HEK293 (cell line): ENCODE measurements at regions not wholly inside any gene's neighbourhood (a gene's known extent, or its start where the extent isn't known, plus 50 kb on each side); places are given as distances from the start of the nearest gene placed in this dataset.

Experiments
- CTCF ChIA-PET: fragments of 350-600 bp; formaldehyde crosslinking; extraction: SDS; loops from one replicate; lab custom pipeline; 2021; ENCODE audit warnings: antibody characterized with exemption; lab: Yijun Ruan, JAX
- POLR2A ChIA-PET: fragments of 300-600 bp; formaldehyde crosslinking; extraction: SDS; loops from one replicate; lab custom pipeline; 2020; ENCODE audit warnings: antibody characterized with exemption, inconsistent platforms; lab: Yijun Ruan, JAX
- H3K27ac ChIP-seq: fragments of 200-500 bp; sonication (Bioruptor generic); 2 replicates; pipeline ENCODE4 v1.5.1; 2014; ENCODE audit warnings: low read depth, low read length, control low read depth, inconsistent platforms; ENCODE audit errors: extremely low read depth
- H3K36me3 ChIP-seq, 2 experiments: fragments of 200-500 bp in 1 of 2; sonication (Bioruptor generic) in 1 of 2; 1 replicate in 1 of 2; 2 replicates in 1 of 2; pipeline ENCODE4 v1.5.1; 2014 to 2017; ENCODE audit warnings: inconsistent platforms in 2 of 2, low read length in 2 of 2; ENCODE audit not compliant: control insufficient read depth in 2 of 2, insufficient read depth in 1 of 2
- H3K4me1 ChIP-seq: fragments of 200-500 bp; sonication (Bioruptor generic); 2 replicates; pipeline ENCODE4 v1.5.1; 2014; ENCODE audit warnings: mild to moderate bottlenecking, low read length, inconsistent platforms; ENCODE audit not compliant: control insufficient read depth, insufficient read depth
- H3K4me3 ChIP-seq: 2 replicates; pipeline ENCODE4 v1.5.1; 2011; ENCODE audit warnings: low read depth, mild to moderate bottlenecking, control low read depth, low read length, moderate library complexity
- H3K9me3 ChIP-seq: fragments of 200-500 bp; sonication (Bioruptor generic); 2 replicates; pipeline ENCODE4 v1.5.1; 2014; ENCODE audit warnings: low read depth, low read length, inconsistent platforms; ENCODE audit not compliant: control insufficient read depth, insufficient read depth
- MYNN ChIP-seq: fragments of 450-650 bp; formaldehyde crosslinking; IDR thresholded peaks from 2 replicates; pipeline ENCODE4 v1.5.1; 2016; ENCODE audit warnings: missing biosample characterization, missing genetic modification characterization, borderline replicate concordance
- ZFP41 ChIP-seq: fragments of 450-650 bp; formaldehyde crosslinking; IDR thresholded peaks from 2 replicates; pipeline ENCODE4 v1.5.1; 2016; ENCODE audit warnings: missing biosample characterization, missing genetic modification characterization, borderline replicate concordance
- ZNF10 ChIP-seq: fragments of 450-650 bp; formaldehyde crosslinking; IDR thresholded peaks from 2 replicates; pipeline ENCODE4 v1.5.1; 2017; ENCODE audit warnings: missing biosample characterization, missing genetic modification characterization
- ZNF23 ChIP-seq: fragments of 450-650 bp; formaldehyde crosslinking; IDR thresholded peaks from 2 replicates; pipeline ENCODE4 v1.5.1; 2016; ENCODE audit warnings: missing biosample characterization, missing genetic modification characterization, borderline replicate concordance
- ZNF354C ChIP-seq: fragments of 450-650 bp; formaldehyde crosslinking; IDR thresholded peaks from 2 replicates; pipeline ENCODE4 v1.5.1; 2016; ENCODE audit warnings: missing biosample characterization, missing genetic modification characterization, low read depth, borderline replicate concordance
- ZNF366 ChIP-seq: fragments of 450-650 bp; formaldehyde crosslinking; conservative IDR thresholded peaks from 2 replicates; pipeline ENCODE4 v1.5.1; 2016; ENCODE audit warnings: missing biosample characterization, missing genetic modification characterization
- ZNF37A ChIP-seq: fragments of 450-650 bp; IDR thresholded peaks from 2 replicates; pipeline ENCODE4 v1.5.1; 2018; ENCODE audit warnings: missing biosample characterization, missing genetic modification characterization
- ZNF391 ChIP-seq: fragments of 450-650 bp; formaldehyde crosslinking; IDR thresholded peaks from 2 replicates; pipeline ENCODE4 v1.5.1; 2016; ENCODE audit warnings: low read depth, missing biosample characterization, missing genetic modification characterization, borderline replicate concordance
- ZNF529 ChIP-seq: fragments of 450-650 bp; formaldehyde crosslinking; IDR thresholded peaks from 2 replicates; pipeline ENCODE4 v1.5.1; 2017; ENCODE audit warnings: missing genetic modification characterization, missing biosample characterization; ENCODE audit not compliant: insufficient replicate concordance
- ZNF610 ChIP-seq: fragments of 450-650 bp; formaldehyde crosslinking; IDR thresholded peaks from 2 replicates; pipeline ENCODE4 v1.5.1; 2016; ENCODE audit warnings: missing biosample characterization, missing genetic modification characterization, borderline replicate concordance
- ZNF621 ChIP-seq: fragments of 450-650 bp; formaldehyde crosslinking; IDR thresholded peaks from 2 replicates; pipeline ENCODE4 v1.5.1; 2017; ENCODE audit warnings: missing biosample characterization, missing genetic modification characterization
- ZNF707 ChIP-seq: fragments of 450-650 bp; formaldehyde crosslinking; IDR thresholded peaks from 2 replicates; pipeline ENCODE4 v1.5.1; 2016; ENCODE audit warnings: missing biosample characterization, missing genetic modification characterization
- ZNF76 ChIP-seq: fragments of 450-650 bp; formaldehyde crosslinking; IDR thresholded peaks from 2 replicates; pipeline ENCODE4; 2016; ENCODE audit warnings: low read depth, missing biosample characterization, missing genetic modification characterization, borderline replicate concordance
- ZXDB ChIP-seq: fragments of 450-650 bp; formaldehyde crosslinking; IDR thresholded peaks from 2 replicates; pipeline ENCODE4 v1.5.1; 2016; ENCODE audit warnings: missing biosample characterization, missing genetic modification characterization
- TF ChIP-seq, protein P1 (sequence below): fragments of 450-650 bp; formaldehyde crosslinking; IDR thresholded peaks from 2 replicates; pipeline ENCODE4 v1.5.1; 2017; ENCODE audit warnings: missing biosample characterization, missing genetic modification characterization
- TF ChIP-seq, protein P2 (sequence below): fragments of 450-650 bp; formaldehyde crosslinking; optimal IDR thresholded peaks from 2 replicates; pipeline ENCODE3; 2016; ENCODE audit warnings: missing biosample characterization, mild to moderate bottlenecking, missing genetic modification characterization
- TF ChIP-seq, protein P3 (sequence below): fragments of 450-650 bp; formaldehyde crosslinking; IDR thresholded peaks from 2 replicates; pipeline ENCODE4 v1.5.1; 2017; ENCODE audit warnings: missing biosample characterization, mild to moderate bottlenecking, missing genetic modification characterization, moderate library complexity
- TF ChIP-seq, protein P4 (sequence below): fragments of 450-650 bp; formaldehyde crosslinking; IDR thresholded peaks from 2 replicates; pipeline ENCODE4 v1.5.1; 2016; ENCODE audit warnings: missing biosample characterization, missing genetic modification characterization, low read depth
- TF ChIP-seq, protein P5 (sequence below): fragments of 450-650 bp; formaldehyde crosslinking; IDR thresholded peaks from 2 replicates; pipeline ENCODE4 v1.5.1; 2016; ENCODE audit warnings: missing biosample characterization, missing genetic modification characterization

DNA sequence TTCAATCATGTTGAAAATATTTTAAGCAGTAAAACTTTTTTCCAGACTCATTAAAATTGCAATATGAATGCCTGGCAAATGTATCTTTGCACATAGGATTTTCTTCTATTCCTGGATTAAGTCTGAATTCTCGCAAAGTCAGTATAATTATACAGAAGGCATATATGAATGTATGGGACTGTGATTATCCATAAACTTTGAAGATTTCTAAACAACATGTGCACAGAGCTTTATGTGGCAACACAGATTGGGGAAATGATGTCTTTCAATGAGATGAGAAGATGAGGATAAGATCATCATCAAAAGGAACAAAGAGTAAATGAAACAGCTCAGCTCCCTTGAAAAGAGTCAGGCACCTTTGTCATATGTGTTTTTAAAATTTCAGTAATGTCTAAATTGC, 635.3 kb downstream of the CDH11 start (continued):
- TF ChIP-seq ZNF529 (tag by site-specific recombination) = no peak
- TF ChIP-seq MYNN (tag by site-specific recombination) = no peak

DNA sequence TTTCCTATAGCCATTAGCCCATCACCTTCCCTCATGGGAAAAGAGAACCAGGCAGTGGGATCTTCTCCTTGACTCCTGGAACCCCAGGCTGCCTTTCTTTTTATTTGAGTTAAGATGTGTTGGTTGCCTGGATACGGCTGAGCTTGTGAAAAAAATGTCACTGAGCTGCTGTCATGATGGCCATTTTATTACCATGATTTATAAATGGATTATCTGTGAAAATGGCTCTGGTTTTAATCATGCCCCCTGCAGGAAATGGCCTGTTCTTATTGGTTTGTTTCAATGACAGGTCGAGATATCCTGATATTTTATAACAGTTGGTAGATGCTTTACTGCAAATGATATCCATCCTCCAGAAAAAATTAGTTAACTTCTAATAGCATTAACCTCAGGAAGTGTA, 640.4 kb downstream of the CDH11 start:
- Histone ChIP-seq H3K4me3 (no peak overlapping the region), H3K9me3 (no peaks in the 10 kb centered on the region), H3K4me1 (no peaks in the 10 kb centered on the region), H3K36me3 (no peaks in the 10 kb centered on the region), H3K27ac (no peak overlapping the region)
- ChIA-PET CTCF (no interaction called here), POLR2A (no interaction called here)
- no peak for TF ChIP-seq ZNF621 (tag by site-specific recombination)
- no peak for TF ChIP-seq ZNF354C (tag by site-specific recombination)
- TF ChIP-seq, protein P1, sequence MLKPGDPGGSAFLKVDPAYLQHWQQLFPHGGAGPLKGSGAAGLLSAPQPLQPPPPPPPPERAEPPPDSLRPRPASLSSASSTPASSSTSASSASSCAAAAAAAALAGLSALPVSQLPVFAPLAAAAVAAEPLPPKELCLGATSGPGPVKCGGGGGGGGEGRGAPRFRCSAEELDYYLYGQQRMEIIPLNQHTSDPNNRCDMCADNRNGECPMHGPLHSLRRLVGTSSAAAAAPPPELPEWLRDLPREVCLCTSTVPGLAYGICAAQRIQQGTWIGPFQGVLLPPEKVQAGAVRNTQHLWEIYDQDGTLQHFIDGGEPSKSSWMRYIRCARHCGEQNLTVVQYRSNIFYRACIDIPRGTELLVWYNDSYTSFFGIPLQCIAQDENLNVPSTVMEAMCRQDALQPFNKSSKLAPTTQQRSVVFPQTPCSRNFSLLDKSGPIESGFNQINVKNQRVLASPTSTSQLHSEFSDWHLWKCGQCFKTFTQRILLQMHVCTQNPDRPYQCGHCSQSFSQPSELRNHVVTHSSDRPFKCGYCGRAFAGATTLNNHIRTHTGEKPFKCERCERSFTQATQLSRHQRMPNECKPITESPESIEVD = no peak
- TF ChIP-seq, protein P2, sequence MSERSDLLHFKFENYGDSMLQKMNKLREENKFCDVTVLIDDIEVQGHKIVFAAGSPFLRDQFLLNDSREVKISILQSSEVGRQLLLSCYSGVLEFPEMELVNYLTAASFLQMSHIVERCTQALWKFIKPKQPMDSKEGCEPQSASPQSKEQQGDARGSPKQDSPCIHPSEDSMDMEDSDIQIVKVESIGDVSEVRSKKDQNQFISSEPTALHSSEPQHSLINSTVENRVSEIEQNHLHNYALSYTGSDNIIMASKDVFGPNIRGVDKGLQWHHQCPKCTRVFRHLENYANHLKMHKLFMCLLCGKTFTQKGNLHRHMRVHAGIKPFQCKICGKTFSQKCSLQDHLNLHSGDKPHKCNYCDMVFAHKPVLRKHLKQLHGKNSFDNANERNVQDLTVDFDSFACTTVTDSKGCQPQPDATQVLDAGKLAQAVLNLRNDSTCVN (tag by site-specific recombination) = no peak
- TF ChIP-seq, protein P3, sequence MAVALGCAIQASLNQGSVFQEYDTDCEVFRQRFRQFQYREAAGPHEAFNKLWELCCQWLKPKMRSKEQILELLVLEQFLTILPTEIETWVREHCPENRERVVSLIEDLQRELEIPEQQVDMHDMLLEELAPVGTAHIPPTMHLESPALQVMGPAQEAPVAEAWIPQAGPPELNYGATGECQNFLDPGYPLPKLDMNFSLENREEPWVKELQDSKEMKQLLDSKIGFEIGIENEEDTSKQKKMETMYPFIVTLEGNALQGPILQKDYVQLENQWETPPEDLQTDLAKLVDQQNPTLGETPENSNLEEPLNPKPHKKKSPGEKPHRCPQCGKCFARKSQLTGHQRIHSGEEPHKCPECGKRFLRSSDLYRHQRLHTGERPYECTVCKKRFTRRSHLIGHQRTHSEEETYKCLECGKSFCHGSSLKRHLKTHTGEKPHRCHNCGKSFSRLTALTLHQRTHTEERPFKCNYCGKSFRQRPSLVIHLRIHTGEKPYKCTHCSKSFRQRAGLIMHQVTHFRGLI (tag by site-specific recombination) = no peak
- no peak for TF ChIP-seq ZNF707 (tag by site-specific recombination)
- no peak for TF ChIP-seq ZNF10 (tag by site-specific recombination)

DNA sequence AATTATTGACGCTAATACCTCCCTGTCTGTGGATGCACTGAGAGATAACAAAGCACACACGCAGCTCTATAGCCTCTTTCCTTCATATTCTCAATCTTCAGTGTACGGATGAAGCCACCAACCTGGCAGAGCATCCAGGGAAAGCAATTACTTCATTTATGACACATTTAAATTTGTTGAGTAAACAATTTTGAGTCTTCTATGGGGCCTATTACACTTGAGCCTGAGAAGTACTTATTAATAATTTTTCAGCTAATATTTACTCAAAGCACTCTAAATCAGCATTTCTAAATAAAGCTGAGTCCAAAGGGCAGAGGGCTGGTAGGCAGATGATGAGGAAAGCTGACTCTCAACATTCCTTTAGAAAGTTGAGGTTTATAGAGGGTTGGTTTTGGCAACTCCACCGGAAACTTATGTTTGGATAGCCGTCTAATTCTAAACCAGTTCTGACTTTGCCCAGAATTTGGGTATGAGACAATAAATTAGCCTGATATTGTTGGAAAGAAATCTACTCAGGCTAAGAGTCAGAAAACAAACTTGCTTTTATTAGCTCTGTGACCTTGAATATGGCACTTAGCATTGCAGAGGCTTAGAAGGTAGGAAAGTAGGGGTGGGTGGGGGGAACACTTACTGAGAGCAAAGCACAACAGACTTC, 643.5 kb downstream of the CDH11 start:
- H3K27ac ChIP-seq = no peak overlapping the region
- no peaks in the 10 kb centered on the region for H3K4me1 ChIP-seq
- no peaks in the 10 kb centered on the region for H3K36me3 ChIP-seq
- H3K4me3 ChIP-seq = no peak overlapping the region
- CTCF ChIA-PET = no interaction called here
- POLR2A ChIA-PET = no interaction called here
- no peaks in the 10 kb centered on the region for H3K9me3 ChIP-seq
- TF ChIP-seq, protein P4, sequence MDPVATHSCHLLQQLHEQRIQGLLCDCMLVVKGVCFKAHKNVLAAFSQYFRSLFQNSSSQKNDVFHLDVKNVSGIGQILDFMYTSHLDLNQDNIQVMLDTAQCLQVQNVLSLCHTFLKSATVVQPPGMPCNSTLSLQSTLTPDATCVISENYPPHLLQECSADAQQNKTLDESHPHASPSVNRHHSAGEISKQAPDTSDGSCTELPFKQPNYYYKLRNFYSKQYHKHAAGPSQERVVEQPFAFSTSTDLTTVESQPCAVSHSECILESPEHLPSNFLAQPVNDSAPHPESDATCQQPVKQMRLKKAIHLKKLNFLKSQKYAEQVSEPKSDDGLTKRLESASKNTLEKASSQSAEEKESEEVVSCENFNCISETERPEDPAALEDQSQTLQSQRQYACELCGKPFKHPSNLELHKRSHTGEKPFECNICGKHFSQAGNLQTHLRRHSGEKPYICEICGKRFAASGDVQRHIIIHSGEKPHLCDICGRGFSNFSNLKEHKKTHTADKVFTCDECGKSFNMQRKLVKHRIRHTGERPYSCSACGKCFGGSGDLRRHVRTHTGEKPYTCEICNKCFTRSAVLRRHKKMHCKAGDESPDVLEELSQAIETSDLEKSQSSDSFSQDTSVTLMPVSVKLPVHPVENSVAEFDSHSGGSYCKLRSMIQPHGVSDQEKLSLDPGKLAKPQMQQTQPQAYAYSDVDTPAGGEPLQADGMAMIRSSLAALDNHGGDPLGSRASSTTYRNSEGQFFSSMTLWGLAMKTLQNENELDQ (tag by site-specific recombination) = no peak
- TF ChIP-seq ZNF23 (tag by site-specific recombination) = no peak
- TF ChIP-seq ZFP41 = no peak
- TF ChIP-seq ZXDB (tag by site-specific recombination) = no peak
- no peak for TF ChIP-seq ZNF76 (tag by site-specific recombination)
- TF ChIP-seq ZNF37A (tag by site-specific recombination) = no peak
- TF ChIP-seq ZNF610 (tag by site-specific recombination) = no peak
- TF ChIP-seq, protein P5, sequence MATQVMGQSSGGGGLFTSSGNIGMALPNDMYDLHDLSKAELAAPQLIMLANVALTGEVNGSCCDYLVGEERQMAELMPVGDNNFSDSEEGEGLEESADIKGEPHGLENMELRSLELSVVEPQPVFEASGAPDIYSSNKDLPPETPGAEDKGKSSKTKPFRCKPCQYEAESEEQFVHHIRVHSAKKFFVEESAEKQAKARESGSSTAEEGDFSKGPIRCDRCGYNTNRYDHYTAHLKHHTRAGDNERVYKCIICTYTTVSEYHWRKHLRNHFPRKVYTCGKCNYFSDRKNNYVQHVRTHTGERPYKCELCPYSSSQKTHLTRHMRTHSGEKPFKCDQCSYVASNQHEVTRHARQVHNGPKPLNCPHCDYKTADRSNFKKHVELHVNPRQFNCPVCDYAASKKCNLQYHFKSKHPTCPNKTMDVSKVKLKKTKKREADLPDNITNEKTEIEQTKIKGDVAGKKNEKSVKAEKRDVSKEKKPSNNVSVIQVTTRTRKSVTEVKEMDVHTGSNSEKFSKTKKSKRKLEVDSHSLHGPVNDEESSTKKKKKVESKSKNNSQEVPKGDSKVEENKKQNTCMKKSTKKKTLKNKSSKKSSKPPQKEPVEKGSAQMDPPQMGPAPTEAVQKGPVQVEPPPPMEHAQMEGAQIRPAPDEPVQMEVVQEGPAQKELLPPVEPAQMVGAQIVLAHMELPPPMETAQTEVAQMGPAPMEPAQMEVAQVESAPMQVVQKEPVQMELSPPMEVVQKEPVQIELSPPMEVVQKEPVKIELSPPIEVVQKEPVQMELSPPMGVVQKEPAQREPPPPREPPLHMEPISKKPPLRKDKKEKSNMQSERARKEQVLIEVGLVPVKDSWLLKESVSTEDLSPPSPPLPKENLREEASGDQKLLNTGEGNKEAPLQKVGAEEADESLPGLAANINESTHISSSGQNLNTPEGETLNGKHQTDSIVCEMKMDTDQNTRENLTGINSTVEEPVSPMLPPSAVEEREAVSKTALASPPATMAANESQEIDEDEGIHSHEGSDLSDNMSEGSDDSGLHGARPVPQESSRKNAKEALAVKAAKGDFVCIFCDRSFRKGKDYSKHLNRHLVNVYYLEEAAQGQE (tag by site-specific recombination) = no peak
- no peak for TF ChIP-seq ZNF366 (tag by site-specific recombination)
- no peak for TF ChIP-seq ZNF391
